ENCODE measurements at regions not wholly inside any gene's neighbourhood (a gene's known extent, or its start where the extent isn't known, plus 50 kb on each side); places are given as distances from the start of the nearest gene placed in this dataset.

DNA sequence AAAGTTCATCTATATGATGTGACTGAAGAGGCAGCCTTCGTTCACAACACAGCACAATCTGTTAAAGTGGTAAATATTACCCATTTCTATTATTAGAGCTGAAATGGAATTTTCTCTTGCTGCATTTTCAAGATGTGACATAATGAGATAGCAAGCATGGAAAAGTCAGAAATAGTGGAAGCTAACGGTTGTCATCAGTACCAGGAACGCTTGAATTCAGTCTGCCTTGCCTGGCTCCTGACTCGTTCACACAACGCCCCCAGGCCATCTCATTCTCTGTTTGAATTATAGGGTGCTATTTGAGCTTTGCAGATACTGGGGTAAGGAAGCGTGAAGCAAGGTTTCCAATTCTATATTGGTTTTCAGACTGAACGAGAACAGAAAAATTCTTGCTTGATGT is 116.5 kb upstream of the MAP3K7 start:
- no peaks in the 10 kb centered on the region for H3K36me3 ChIP-seq (ENCODE audit: control insufficient read depth in 3 of 3, insufficient read depth in 2 of 3, low read depth in 1 of 3, low read length in 3 of 3)
- no peak overlapping the region for H3K4me3 ChIP-seq (ENCODE audit: low read depth in 1 of 3, low read length in 3 of 3)
- WGBS, 3 donors = 85 to 87% (median 86%) methylated on average over 7 of the region's 7 CpGs
- no peaks in the 10 kb centered on the region for H3K27me3 ChIP-seq (ENCODE audit: control insufficient read depth in 3 of 3, insufficient read depth in 3 of 3, low read length in 3 of 3)
- H3K27ac ChIP-seq (ENCODE audit: low read depth in 1 of 3, low read length in 2 of 3) = no peak overlapping the region
- H3K4me1 ChIP-seq (ENCODE audit: control insufficient read depth in 3 of 3, insufficient read depth in 2 of 3, low read depth in 1 of 3, low read length in 2 of 3) = peaks cover 0 to 3% (median 0%) of the 10 kb centered on the region in 3 donors
- DNase-seq = no peak
- no peak for FAIRE-seq
- H3K9me3 ChIP-seq (ENCODE audit: control insufficient read depth in 2 of 2, insufficient read depth in 1 of 2, low read depth in 1 of 2, low read length in 1 of 2) = no peaks in the 10 kb centered on the region

DNA sequence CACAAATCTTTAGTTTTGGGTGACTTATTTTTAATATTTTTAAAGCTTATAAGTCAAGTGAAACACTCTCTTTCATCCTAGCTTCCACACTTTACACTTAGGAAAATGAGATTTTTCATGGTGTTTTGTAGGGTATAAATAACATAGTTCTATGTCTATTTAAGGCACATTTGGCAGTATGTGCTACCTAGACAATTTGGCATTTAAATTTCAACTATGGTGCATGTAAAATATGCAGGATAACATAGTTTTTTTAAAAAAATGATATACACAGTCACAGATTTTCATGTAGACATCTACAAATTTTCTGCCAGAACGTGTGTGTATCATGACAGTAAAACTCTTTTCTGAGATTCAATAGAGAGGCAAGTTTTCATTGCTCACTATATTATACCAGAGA is 115.1 kb upstream of the MAP3K7 start:
- Histone ChIP-seq H3K27ac (ENCODE audit: low read depth in 1 of 3, low read length in 2 of 3) (no peak overlapping the region), H3K36me3 (ENCODE audit: control insufficient read depth in 3 of 3, insufficient read depth in 2 of 3, low read depth in 1 of 3, low read length in 3 of 3) (no peaks in the 10 kb centered on the region), H3K4me3 (ENCODE audit: low read depth in 1 of 3, low read length in 3 of 3) (no peak overlapping the region), H3K27me3 (ENCODE audit: control insufficient read depth in 3 of 3, insufficient read depth in 3 of 3, low read length in 3 of 3) (no peaks in the 10 kb centered on the region), H3K4me1 (ENCODE audit: control insufficient read depth in 3 of 3, insufficient read depth in 2 of 3, low read depth in 1 of 3, low read length in 2 of 3) (peaks cover 0 to 3% (median 0%) of the 10 kb centered on the region in 3 donors), H3K9me3 (ENCODE audit: control insufficient read depth in 2 of 2, insufficient read depth in 1 of 2, low read depth in 1 of 2, low read length in 1 of 2) (no peaks in the 10 kb centered on the region)
- WGBS, 3 donors = 56 to 77% (median 71%) methylated on average over 1 of the region's 1 CpG
- DNase-seq (no peak), FAIRE-seq (no peak)

DNA sequence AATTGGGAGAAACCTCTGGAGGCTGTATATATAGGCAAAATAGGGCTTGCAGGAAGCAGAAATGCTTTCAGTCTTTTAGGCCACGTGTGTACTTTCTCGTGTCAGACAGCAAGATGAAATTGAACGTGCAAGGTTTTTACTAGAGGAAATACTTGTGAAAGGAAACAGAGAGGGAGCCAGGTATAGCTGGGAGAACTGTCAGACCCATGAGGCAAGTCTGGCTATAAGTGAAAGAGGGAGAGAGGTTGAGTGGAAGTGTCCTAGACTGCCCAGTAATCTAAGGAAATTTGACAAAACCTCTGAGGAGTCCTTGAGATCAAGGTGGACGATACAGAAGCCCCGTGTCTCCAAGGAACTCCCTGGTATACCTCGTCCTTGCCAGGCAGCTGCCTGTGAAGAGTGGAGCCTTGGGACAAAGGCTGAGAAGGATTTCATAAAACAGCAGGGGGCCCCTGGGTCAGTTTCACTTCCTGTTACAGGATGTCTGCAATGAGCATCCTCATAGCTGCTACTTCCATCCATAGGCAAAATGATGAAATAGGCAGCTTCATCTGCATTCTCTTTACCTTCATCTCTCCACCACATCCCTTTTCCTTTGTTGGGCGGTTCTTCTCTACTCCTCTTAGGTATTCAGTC is 114.4 kb upstream of the MAP3K7 start:
- Histone ChIP-seq H3K36me3 (ENCODE audit: control insufficient read depth in 3 of 3, insufficient read depth in 2 of 3, low read depth in 1 of 3, low read length in 3 of 3) (no peaks in the 10 kb centered on the region), H3K4me3 (ENCODE audit: low read depth in 1 of 3, low read length in 3 of 3) (no peak overlapping the region), H3K9me3 (ENCODE audit: control insufficient read depth in 2 of 2, insufficient read depth in 1 of 2, low read depth in 1 of 2, low read length in 1 of 2) (peaks cover 0 to under 1% of the 10 kb centered on the region in 2 donors), H3K4me1 (ENCODE audit: control insufficient read depth in 3 of 3, insufficient read depth in 2 of 3, low read depth in 1 of 3, low read length in 2 of 3) (peaks cover 0 to 3% (median 0%) of the 10 kb centered on the region in 3 donors), H3K27me3 (ENCODE audit: control insufficient read depth in 3 of 3, insufficient read depth in 3 of 3, low read length in 3 of 3) (no peaks in the 10 kb centered on the region), H3K27ac (ENCODE audit: low read depth in 1 of 3, low read length in 2 of 3) (no peak overlapping the region)
- FAIRE-seq (no peak), DNase-seq (peak in 1 of 2 donors; percentile 16)
- 32 to 40% (median 35%) methylated on average over 7 of the region's 7 CpGs for WGBS, 3 donors

DNA sequence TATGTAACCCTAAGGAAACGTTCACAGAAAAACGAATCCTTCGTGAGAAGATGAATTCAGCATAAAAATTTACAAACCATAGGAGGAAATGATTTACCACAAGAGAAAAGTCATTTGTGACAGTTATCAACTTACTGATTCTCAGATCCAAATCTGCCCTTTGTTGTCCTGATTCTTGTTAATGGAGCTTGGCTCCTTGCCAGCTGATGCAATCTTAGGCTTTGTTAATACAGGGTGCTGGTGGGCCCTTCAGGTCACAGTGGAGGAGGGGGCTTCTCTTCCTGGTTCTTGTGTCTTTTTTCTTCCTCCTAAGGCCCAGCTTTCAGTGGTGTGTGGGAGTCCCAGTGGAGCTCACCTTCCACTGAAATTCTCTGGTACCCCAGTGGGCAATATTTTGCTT is 108.4 kb upstream of the MAP3K7 start:
- Histone ChIP-seq H3K4me1 (ENCODE audit: control insufficient read depth in 3 of 3, insufficient read depth in 2 of 3, low read depth in 1 of 3, low read length in 2 of 3) (no peaks in the 10 kb centered on the region), H3K27me3 (ENCODE audit: control insufficient read depth in 3 of 3, insufficient read depth in 3 of 3, low read length in 3 of 3) (no peaks in the 10 kb centered on the region), H3K27ac (ENCODE audit: low read depth in 1 of 3, low read length in 2 of 3) (no peak overlapping the region), H3K36me3 (ENCODE audit: control insufficient read depth in 3 of 3, insufficient read depth in 2 of 3, low read depth in 1 of 3, low read length in 3 of 3) (no peaks in the 10 kb centered on the region), H3K9me3 (ENCODE audit: control insufficient read depth in 2 of 2, insufficient read depth in 1 of 2, low read depth in 1 of 2, low read length in 1 of 2) (peaks cover 0 to 5% of the 10 kb centered on the region in 2 donors), H3K4me3 (ENCODE audit: low read depth in 1 of 3, low read length in 3 of 3) (no peak overlapping the region)
- DNase-seq = no peak
- 71 to 86% (median 80%) methylated on average over 3 of the region's 3 CpGs for WGBS, 3 donors
- FAIRE-seq = no peak

DNA sequence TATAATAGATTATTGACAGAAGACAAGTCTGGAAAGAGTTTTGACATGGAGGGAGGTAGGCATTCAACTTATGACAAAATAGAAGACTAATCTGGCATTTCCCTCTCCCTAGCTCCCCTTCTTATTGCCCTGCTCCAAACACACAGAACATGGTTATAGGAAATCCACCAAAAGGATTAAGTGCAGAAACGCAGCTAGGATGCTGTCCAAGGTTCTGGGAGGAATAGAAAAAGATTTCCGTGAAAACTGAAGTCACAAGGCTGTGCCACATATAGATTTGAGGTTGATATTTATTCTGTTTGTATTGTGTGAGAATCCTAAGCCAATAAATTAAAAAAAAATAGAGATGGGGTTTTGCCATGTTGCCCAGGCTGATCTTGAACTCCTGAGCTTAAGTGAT is 107.9 kb upstream of the MAP3K7 start:
- FAIRE-seq (no peak), DNase-seq (no peak)
- Histone ChIP-seq H3K27ac (ENCODE audit: low read depth in 1 of 3, low read length in 2 of 3) (no peak overlapping the region), H3K9me3 (ENCODE audit: control insufficient read depth in 2 of 2, insufficient read depth in 1 of 2, low read depth in 1 of 2, low read length in 1 of 2) (peaks cover 0 to 5% of the 10 kb centered on the region in 2 donors), H3K27me3 (ENCODE audit: control insufficient read depth in 3 of 3, insufficient read depth in 3 of 3, low read length in 3 of 3) (no peaks in the 10 kb centered on the region), H3K4me1 (ENCODE audit: control insufficient read depth in 3 of 3, insufficient read depth in 2 of 3, low read depth in 1 of 3, low read length in 2 of 3) (no peaks in the 10 kb centered on the region), H3K4me3 (ENCODE audit: low read depth in 1 of 3, low read length in 3 of 3) (no peak overlapping the region), H3K36me3 (ENCODE audit: control insufficient read depth in 3 of 3, insufficient read depth in 2 of 3, low read depth in 1 of 3, low read length in 3 of 3) (no peaks in the 10 kb centered on the region)
- 39 to 64% (median 39%) methylated on average over 2 of the region's 2 CpGs for WGBS, 3 donors

DNA sequence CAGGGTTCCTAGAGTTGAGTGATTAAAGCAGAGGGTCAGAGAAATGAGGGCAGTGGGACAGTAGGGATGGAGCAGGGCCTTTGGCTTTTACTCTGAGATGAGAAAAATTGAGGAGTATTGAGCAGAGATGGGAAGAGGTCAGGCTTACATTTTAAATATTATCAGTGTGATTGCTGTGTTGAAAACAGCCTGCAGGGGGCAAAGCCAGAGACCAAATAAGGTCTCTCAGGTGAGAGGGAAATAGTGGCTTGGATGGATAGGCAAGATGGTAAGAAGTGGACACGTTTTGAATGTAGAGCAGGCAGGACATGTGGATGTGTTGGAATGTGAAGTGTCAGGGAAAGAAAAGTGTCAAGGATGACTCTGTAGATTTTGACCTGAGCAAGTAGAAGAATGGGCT is 105.0 kb upstream of the MAP3K7 start:
- H3K9me3 ChIP-seq (ENCODE audit: control insufficient read depth in 2 of 2, insufficient read depth in 1 of 2, low read depth in 1 of 2, low read length in 1 of 2) = peaks cover 0 to 5% of the 10 kb centered on the region in 2 donors
- WGBS, 3 donors = 26 to 44% (median 43%) methylated on average over 1 of the region's 1 CpG
- no peaks in the 10 kb centered on the region for H3K27me3 ChIP-seq (ENCODE audit: control insufficient read depth in 3 of 3, insufficient read depth in 3 of 3, low read length in 3 of 3)
- H3K4me3 ChIP-seq (ENCODE audit: low read depth in 1 of 3, low read length in 3 of 3) = no peak overlapping the region
- DNase-seq (no peak), FAIRE-seq (no peak)
- H3K27ac ChIP-seq (ENCODE audit: low read depth in 1 of 3, low read length in 2 of 3) = no peak overlapping the region
- no peaks in the 10 kb centered on the region for H3K36me3 ChIP-seq (ENCODE audit: control insufficient read depth in 3 of 3, insufficient read depth in 2 of 3, low read depth in 1 of 3, low read length in 3 of 3)
- no peaks in the 10 kb centered on the region for H3K4me1 ChIP-seq (ENCODE audit: control insufficient read depth in 3 of 3, insufficient read depth in 2 of 3, low read depth in 1 of 3, low read length in 2 of 3)

DNA sequence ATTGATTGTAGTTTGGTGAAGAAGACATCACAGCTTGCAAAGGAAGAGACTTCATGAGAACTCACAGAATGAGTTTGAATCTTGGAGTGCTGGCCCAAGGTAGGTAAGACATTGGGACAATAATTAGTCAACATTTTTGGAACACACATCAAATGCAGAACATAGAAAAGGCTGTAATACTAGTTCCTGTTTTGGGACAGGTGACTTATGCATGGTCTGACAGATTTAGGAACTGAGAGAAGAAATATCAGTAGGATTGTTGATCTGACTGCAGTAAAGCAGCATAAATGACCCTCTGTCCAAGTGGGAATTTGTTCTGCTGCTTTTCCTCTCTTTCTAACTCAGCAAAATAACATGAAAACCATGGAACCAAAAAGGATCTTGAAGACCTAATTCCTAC is 102.3 kb upstream of the MAP3K7 start:
- H3K27me3 ChIP-seq (ENCODE audit: control insufficient read depth in 3 of 3, insufficient read depth in 3 of 3, low read length in 3 of 3) = no peaks in the 10 kb centered on the region
- no peaks in the 10 kb centered on the region for H3K36me3 ChIP-seq (ENCODE audit: control insufficient read depth in 3 of 3, insufficient read depth in 2 of 3, low read depth in 1 of 3, low read length in 3 of 3)
- FAIRE-seq (no peak), DNase-seq (no peak)
- H3K4me1 ChIP-seq (ENCODE audit: control insufficient read depth in 3 of 3, insufficient read depth in 2 of 3, low read depth in 1 of 3, low read length in 2 of 3) = no peaks in the 10 kb centered on the region
- H3K9me3 ChIP-seq (ENCODE audit: control insufficient read depth in 2 of 2, insufficient read depth in 1 of 2, low read depth in 1 of 2, low read length in 1 of 2) = no peaks in the 10 kb centered on the region
- H3K4me3 ChIP-seq (ENCODE audit: low read depth in 1 of 3, low read length in 3 of 3) = no peak overlapping the region
- H3K27ac ChIP-seq (ENCODE audit: low read depth in 1 of 3, low read length in 2 of 3) = no peak overlapping the region

DNA sequence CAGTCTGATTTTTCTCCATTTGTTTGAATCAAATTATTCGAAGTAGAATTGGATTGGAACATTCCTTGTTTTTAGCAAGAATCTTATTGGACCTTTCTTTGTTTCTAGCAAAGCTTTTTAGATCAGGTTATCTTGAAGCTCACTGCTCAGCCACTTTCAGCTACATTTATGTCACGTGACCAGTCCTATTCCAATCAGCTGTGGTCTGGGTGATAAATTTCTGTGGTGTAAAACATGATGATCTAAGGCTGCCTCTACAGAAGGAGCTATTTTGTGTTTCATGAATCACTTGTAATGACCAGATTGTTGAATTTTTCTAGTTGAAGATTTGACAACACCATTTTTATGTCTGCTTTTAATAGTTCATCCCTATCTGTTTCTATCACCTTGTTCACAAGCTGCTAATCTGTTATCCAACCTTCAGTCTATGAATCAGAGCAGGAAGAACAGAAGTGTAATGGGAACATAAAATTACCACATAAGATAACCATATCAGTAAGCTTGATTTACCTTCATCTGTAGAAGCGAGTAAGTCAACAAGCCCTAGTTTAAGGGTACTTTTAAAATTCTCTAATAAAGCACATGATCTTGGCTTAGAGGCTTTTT is 101.0 kb upstream of the MAP3K7 start:
- 31 to 67% (median 47%) methylated on average over 3 of the region's 3 CpGs for WGBS, 3 donors
- FAIRE-seq = no peak
- DNase-seq = no peak

DNA sequence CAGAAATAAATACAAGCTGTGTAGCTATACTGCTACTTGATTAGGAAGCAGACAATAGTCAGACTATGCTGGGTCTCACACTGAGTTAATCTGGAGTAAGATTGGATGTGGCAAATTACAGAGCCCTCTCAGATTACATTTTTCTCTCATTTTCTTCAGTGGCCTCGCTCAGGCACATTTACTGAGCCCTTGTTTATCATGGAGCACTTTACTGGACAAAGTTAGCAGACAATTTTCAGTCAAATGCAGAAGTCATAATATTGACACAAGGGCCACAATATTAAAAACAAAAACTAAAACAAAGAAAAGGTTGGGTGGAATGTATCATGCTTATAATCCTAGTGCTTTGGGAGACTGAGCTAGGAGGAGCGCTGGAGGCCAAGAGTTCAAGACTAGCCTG is 95.0 kb upstream of the MAP3K7 start:
- H3K36me3 ChIP-seq (ENCODE audit: control insufficient read depth in 3 of 3, insufficient read depth in 2 of 3, low read depth in 1 of 3, low read length in 3 of 3) = no peaks in the 10 kb centered on the region
- 74 to 84% (median 79%) methylated on average over 2 of the region's 2 CpGs for WGBS, 3 donors
- H3K4me1 ChIP-seq (ENCODE audit: control insufficient read depth in 3 of 3, insufficient read depth in 2 of 3, low read depth in 1 of 3, low read length in 2 of 3) = no peaks in the 10 kb centered on the region
- H3K9me3 ChIP-seq (ENCODE audit: control insufficient read depth in 2 of 2, insufficient read depth in 1 of 2, low read depth in 1 of 2, low read length in 1 of 2) = no peaks in the 10 kb centered on the region
- no peak overlapping the region for H3K27ac ChIP-seq (ENCODE audit: low read depth in 1 of 3, low read length in 2 of 3)
- no peaks in the 10 kb centered on the region for H3K27me3 ChIP-seq (ENCODE audit: control insufficient read depth in 3 of 3, insufficient read depth in 3 of 3, low read length in 3 of 3)
- FAIRE-seq (no peak), DNase-seq (no peak)
- H3K4me3 ChIP-seq (ENCODE audit: low read depth in 1 of 3, low read length in 3 of 3) = no peak overlapping the region

More for the DNA sequence above, 101.0 kb upstream of the MAP3K7 start:
- Histone ChIP-seq H3K4me1 (ENCODE audit: control insufficient read depth in 3 of 3, insufficient read depth in 2 of 3, low read depth in 1 of 3, low read length in 2 of 3) (no peaks in the 10 kb centered on the region), H3K9me3 (ENCODE audit: control insufficient read depth in 2 of 2, insufficient read depth in 1 of 2, low read depth in 1 of 2, low read length in 1 of 2) (no peaks in the 10 kb centered on the region), H3K27ac (ENCODE audit: low read depth in 1 of 3, low read length in 2 of 3) (no peak overlapping the region), H3K4me3 (ENCODE audit: low read depth in 1 of 3, low read length in 3 of 3) (no peak overlapping the region), H3K36me3 (ENCODE audit: control insufficient read depth in 3 of 3, insufficient read depth in 2 of 3, low read depth in 1 of 3, low read length in 3 of 3) (no peaks in the 10 kb centered on the region), H3K27me3 (ENCODE audit: control insufficient read depth in 3 of 3, insufficient read depth in 3 of 3, low read length in 3 of 3) (no peaks in the 10 kb centered on the region)
